Endothelial cell (in vitro differentiated cells): ENCODE measurements at regions not wholly inside any gene's neighbourhood (a gene's known extent, or its start where the extent isn't known, plus 50 kb on each side); places are given as distances from the start of the nearest gene placed in this dataset.

Source experiments
- DNase-seq: peaks from one replicate; pipeline ENCODE4 v3.0.0; 2021; ENCODE audit warnings: low spot score
- H3K27ac Mint-ChIP-seq: one replicate; pipeline ENCODE4 v1.8.0; 2021; ENCODE audit warnings: mixed read lengths, inconsistent platforms; ENCODE audit not compliant: unreplicated experiment
- H3K27me3 Mint-ChIP-seq: one replicate; pipeline ENCODE4 v1.8.0; 2021; ENCODE audit warnings: mild to moderate bottlenecking, moderate library complexity, mixed read lengths, inconsistent platforms; ENCODE audit not compliant: unreplicated experiment
- H3K36me3 Mint-ChIP-seq: one replicate; pipeline ENCODE4 v1.8.0; 2021; ENCODE audit warnings: mild to moderate bottlenecking, low read depth, mixed read lengths, inconsistent platforms; ENCODE audit not compliant: unreplicated experiment
- H3K4me1 Mint-ChIP-seq: one replicate; pipeline ENCODE4 v1.8.0; 2021; ENCODE audit warnings: mild to moderate bottlenecking, mixed read lengths, inconsistent platforms; ENCODE audit not compliant: unreplicated experiment
- H3K4me3 Mint-ChIP-seq: one replicate; pipeline ENCODE4 v1.8.0; 2021; ENCODE audit warnings: mild to moderate bottlenecking, mixed read lengths, inconsistent platforms; ENCODE audit not compliant: unreplicated experiment
- H3K9me3 Mint-ChIP-seq: one replicate; pipeline ENCODE4 v1.8.0; 2021; ENCODE audit warnings: mixed read lengths, inconsistent platforms; ENCODE audit not compliant: unreplicated experiment
- TF ChIP-seq, protein P1 (sequence below): fragments of 200-600 bp; sonication (generic); IDR thresholded peaks from one replicate; pipeline ENCODE4 v1.5.0; 2021; ENCODE audit warnings: antibody characterized with exemption; ENCODE audit not compliant: unreplicated experiment

DNA sequence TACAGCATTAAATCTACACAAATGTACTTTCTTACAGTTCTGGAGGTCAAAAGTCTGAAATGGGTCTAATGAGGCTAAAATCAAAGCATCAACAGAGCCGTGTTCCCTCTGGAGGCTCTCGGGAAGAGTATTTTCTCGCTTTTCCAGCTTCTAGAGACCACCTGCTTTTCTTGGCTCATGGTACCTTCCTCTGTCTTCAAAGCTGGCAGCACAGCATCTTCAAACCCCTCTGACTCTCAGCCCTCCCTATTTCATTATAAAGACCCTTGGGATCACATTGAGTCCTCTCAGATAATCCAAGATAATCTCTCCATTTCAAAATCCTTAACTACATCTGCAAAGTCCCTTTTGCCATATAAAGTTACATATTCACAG, 117.8 kb upstream of the NCK2 start:
- Mint-ChIP-seq H3K36me3 (no peaks in the 10 kb centered on the region), H3K27me3 (peaks cover 2% of the 10 kb centered on the region), H3K4me3 (no peak overlapping the region), H3K9me3 (no peaks in the 10 kb centered on the region), H3K4me1 (no peaks in the 10 kb centered on the region), H3K27ac (no peak overlapping the region)
- TF ChIP-seq, protein P1, sequence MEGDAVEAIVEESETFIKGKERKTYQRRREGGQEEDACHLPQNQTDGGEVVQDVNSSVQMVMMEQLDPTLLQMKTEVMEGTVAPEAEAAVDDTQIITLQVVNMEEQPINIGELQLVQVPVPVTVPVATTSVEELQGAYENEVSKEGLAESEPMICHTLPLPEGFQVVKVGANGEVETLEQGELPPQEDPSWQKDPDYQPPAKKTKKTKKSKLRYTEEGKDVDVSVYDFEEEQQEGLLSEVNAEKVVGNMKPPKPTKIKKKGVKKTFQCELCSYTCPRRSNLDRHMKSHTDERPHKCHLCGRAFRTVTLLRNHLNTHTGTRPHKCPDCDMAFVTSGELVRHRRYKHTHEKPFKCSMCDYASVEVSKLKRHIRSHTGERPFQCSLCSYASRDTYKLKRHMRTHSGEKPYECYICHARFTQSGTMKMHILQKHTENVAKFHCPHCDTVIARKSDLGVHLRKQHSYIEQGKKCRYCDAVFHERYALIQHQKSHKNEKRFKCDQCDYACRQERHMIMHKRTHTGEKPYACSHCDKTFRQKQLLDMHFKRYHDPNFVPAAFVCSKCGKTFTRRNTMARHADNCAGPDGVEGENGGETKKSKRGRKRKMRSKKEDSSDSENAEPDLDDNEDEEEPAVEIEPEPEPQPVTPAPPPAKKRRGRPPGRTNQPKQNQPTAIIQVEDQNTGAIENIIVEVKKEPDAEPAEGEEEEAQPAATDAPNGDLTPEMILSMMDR: no peak
- no peak for DNase-seq

DNA sequence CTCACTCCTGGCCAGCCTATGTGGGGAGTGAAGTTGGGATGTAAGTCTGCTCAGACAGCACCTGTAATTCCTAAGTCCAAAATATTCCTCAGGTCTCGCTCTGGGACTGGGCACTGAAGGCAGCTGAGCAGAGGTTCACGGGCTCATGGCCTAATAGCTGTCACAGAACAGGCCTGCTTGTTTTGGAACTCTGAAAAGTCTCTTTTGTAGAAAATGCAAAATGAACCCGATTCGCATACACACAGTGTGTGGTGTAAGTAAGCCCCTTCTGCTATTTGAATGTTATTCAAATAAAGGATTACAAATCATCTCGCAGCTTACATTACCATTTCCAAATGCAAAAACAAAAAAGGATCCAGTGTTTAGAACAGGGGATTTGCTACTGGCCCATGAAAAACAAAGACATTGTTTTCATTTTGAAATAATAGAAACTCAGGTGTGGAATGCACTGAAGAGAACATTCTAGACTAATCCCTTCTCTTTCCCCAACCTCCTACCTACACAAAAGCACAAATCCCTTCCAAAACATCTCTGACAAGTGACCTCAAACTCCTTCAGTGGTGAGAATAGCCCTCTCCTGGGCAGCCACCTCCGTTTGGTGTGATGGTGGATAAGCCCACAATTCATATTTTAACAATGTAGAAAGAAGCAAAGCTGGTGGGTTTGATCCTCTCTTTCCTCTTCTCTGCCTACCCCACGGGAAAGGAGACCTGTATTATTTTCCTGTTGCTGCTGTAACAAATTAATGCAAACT, 118.3 kb upstream of the NCK2 start:
- TF ChIP-seq, protein P1: no peak
- peaks cover 2% of the 10 kb centered on the region for H3K27me3 Mint-ChIP-seq
- H3K36me3 Mint-ChIP-seq: no peaks in the 10 kb centered on the region
- no peak overlapping the region for H3K27ac Mint-ChIP-seq
- no peaks in the 10 kb centered on the region for H3K4me1 Mint-ChIP-seq
- DNase-seq: no peak
- no peak overlapping the region for H3K4me3 Mint-ChIP-seq
- no peaks in the 10 kb centered on the region for H3K9me3 Mint-ChIP-seq

DNA sequence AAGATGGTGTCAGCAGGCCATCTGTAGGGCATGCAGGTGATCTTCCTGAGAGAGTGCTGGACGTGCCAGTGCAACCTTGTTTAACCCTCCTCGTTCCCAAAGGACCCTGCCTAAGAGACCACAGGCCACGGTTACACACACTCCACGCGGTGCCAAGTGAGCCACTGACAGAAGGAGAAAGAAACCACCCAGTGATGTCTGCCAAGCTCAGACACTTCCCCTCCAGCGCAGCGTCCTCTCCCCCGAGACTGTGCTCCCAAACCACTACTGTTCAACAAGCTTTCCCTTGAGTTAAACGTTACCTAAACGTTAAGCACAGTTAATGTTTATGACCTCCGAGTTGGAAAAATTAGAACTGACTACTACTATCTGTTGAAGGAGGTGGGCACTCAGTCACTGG, 119.1 kb upstream of the NCK2 start:
- Mint-ChIP-seq H3K27ac (no peak overlapping the region), H3K4me1 (peaks cover under 1% of the 10 kb centered on the region), H3K36me3 (no peaks in the 10 kb centered on the region), H3K9me3 (no peaks in the 10 kb centered on the region), H3K4me3 (no peak overlapping the region), H3K27me3 (peaks cover 2% of the 10 kb centered on the region)
- TF ChIP-seq, protein P1: no peak
- no peak for DNase-seq

DNA sequence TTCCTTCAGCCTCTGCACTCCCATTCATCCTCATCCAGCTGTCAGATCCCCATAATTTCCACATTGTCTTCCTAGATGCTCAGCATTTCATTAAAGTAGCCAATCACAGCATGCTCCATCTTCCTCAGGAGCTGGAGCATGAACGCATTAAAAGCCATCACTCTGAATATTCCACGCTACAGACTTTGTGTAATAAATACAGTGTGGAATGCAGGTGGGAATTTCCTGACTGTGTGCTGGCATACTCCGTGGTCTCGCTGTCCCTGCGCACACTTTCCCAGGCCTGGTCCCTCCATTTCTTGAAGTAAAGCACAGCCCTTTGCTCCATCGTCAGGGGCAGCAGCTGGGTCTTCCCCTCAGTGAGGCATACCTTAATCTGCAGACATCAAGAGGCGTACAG, 123.7 kb upstream of the NCK2 start:
- Mint-ChIP-seq H3K27ac (no peak overlapping the region), H3K4me3 (no peak overlapping the region), H3K27me3 (no peaks in the 10 kb centered on the region), H3K9me3 (no peaks in the 10 kb centered on the region), H3K4me1 (peaks cover 5% of the 10 kb centered on the region), H3K36me3 (no peaks in the 10 kb centered on the region)
- DNase-seq: no peak
- TF ChIP-seq, protein P1: no peak

DNA sequence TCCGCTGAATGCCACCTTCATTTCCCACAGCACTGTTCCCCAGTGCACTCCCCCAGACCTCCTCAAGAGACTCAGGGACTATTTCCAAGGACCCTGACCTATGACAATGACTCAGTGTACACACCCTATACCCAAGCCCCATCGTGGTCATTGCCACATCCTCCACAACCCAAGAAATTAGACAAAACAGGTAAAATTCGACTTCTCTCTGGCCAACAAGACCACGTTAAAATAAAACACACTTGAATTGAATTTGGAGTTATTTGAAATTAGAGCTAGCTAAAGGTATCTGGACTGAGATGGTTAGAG, 126.4 kb upstream of the NCK2 start:
- Mint-ChIP-seq H3K27ac (no peak overlapping the region), H3K4me3 (no peak overlapping the region)
- TF ChIP-seq, protein P1: no peak

More for the DNA sequence above, 126.4 kb upstream of the NCK2 start:
- no peak for DNase-seq
- Mint-ChIP-seq H3K27me3 (no peaks in the 10 kb centered on the region), H3K9me3 (no peaks in the 10 kb centered on the region), H3K36me3 (no peaks in the 10 kb centered on the region), H3K4me1 (peaks cover 5% of the 10 kb centered on the region)
